ENCODE measurements at regions not wholly inside any gene's neighbourhood (a gene's known extent, or its start where the extent isn't known, plus 50 kb on each side); places are given as distances from the start of the nearest gene placed in this dataset.

DNA sequence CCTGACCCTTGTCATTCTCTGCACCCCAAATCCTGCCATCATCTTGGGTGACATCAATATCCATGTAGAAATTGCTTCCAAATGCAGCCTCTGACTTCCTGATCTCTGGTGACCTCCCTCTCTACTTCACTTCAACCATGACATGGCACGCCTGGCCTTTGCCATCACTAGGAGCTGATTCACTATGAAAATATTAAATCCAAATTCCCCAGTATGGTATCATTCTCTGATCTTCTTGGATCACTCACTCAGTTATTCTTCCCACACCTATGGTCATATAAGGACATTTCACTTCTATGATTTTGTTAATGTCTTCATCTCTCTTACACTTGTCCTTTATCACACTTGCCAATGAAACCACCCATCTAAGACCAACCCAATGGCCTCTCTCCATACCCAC is 73.7 kb upstream of the ODAD2 start:
- Histone ChIP-seq H3K27ac (no peak overlapping the region), H3K4me3 (no peak overlapping the region), H3K4me1 (no peaks in the 10 kb centered on the region), H3K27me3 (no peaks in the 10 kb centered on the region), H3K9me3 (no peaks in the 10 kb centered on the region), H3K36me3 (no peaks in the 10 kb centered on the region)
- ATAC-seq (ENCODE audit: low FRiP score in 2 of 2) (no peak), DNase-seq (no peak)
- no peak for TF ChIP-seq POLR2AphosphoS5 (IDR thresholded peaks at IDR 0.05)
- WGBS, 2 donors, result 86 to 95% methylated on average over 1 of the region's 1 CpG

DNA sequence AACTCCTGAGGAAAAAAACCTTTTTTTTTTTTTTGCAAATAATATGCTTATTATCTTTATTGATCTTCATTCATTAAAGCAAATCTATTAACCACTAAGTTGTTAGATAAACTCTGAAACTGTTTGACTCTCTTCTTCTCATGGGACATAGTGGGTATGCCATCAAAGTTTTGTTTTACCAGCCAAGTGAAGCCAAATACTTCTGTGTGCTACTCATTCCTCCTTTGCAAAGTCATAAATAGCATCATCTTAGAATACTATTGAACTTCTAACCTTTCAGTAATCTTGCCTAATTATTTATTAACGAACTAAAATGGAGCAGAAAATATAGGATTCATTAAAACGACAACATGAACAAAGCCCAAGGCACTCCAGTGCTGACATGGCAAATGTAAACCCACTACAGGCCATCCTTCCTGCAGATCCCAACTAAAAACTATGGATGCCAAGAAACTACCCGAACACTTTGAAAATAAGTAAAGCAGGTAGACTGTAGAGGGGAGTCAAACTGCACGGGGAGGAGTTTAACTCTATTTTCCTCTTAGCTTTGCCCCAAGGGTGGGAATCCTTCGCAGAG is 61.2 kb upstream of the ODAD2 start:
- Histone ChIP-seq H3K27ac (no peak overlapping the region), H3K4me1 (no peaks in the 10 kb centered on the region), H3K9me3 (no peaks in the 10 kb centered on the region), H3K4me3 (no peak overlapping the region), H3K27me3 (no peaks in the 10 kb centered on the region), H3K36me3 (peaks cover 0 to 6% (median 5%) of the 10 kb centered on the region in 4 donors)
- no peak for DNase-seq
- TF ChIP-seq EP300 (IDR thresholded peaks at IDR 0.05), result no peak
- no peak for TF ChIP-seq POLR2AphosphoS5 (IDR thresholded peaks at IDR 0.05)
- TF ChIP-seq, protein P1, sequence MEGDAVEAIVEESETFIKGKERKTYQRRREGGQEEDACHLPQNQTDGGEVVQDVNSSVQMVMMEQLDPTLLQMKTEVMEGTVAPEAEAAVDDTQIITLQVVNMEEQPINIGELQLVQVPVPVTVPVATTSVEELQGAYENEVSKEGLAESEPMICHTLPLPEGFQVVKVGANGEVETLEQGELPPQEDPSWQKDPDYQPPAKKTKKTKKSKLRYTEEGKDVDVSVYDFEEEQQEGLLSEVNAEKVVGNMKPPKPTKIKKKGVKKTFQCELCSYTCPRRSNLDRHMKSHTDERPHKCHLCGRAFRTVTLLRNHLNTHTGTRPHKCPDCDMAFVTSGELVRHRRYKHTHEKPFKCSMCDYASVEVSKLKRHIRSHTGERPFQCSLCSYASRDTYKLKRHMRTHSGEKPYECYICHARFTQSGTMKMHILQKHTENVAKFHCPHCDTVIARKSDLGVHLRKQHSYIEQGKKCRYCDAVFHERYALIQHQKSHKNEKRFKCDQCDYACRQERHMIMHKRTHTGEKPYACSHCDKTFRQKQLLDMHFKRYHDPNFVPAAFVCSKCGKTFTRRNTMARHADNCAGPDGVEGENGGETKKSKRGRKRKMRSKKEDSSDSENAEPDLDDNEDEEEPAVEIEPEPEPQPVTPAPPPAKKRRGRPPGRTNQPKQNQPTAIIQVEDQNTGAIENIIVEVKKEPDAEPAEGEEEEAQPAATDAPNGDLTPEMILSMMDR (IDR thresholded peaks at IDR 0.05), result no peak
- TF ChIP-seq POLR2A (IDR thresholded peaks at IDR 0.05), result no peak
- ATAC-seq (ENCODE audit: low FRiP score in 2 of 2), result no peak
- WGBS, 2 donors, result 74 to 90% methylated on average over 5 of the region's 5 CpGs

DNA sequence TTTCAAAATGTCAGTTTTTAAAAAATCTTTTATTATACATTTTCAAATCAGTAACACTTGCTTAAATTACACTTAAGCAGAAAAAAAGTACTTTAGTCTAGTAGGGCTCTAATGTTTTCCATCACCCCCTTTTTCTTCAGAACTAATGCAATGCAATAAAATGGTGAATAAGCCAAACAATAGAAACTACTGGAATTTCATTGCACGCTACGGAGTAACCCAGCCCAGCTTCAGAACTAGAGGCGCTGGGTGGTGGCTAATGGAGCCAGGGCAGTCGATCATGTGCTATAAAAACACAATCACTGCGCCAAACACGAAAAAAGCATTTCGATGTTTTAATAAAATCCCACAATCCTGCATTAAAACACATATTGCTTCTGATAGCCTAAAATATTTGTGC is 59.9 kb upstream of the ODAD2 start:
- no peaks in the 10 kb centered on the region for H3K9me3 ChIP-seq
- H3K4me1 ChIP-seq, result no peaks in the 10 kb centered on the region
- H3K4me3 ChIP-seq, result no peak overlapping the region
- no peak for DNase-seq
- TF ChIP-seq, protein P1 (IDR thresholded peaks at IDR 0.05), result no peak
- TF ChIP-seq POLR2AphosphoS5 (IDR thresholded peaks at IDR 0.05) (no peak), EP300 (IDR thresholded peaks at IDR 0.05) (no peak), POLR2A (IDR thresholded peaks at IDR 0.05) (no peak)
- WGBS, 2 donors, result 93 to 97% methylated on average over 7 of the region's 7 CpGs
- H3K27ac ChIP-seq, result no peak overlapping the region
- H3K27me3 ChIP-seq, result no peaks in the 10 kb centered on the region
- ATAC-seq (ENCODE audit: low FRiP score in 2 of 2), result no peak
- peaks cover 0 to 6% (median 5%) of the 10 kb centered on the region in 4 donors for H3K36me3 ChIP-seq

DNA sequence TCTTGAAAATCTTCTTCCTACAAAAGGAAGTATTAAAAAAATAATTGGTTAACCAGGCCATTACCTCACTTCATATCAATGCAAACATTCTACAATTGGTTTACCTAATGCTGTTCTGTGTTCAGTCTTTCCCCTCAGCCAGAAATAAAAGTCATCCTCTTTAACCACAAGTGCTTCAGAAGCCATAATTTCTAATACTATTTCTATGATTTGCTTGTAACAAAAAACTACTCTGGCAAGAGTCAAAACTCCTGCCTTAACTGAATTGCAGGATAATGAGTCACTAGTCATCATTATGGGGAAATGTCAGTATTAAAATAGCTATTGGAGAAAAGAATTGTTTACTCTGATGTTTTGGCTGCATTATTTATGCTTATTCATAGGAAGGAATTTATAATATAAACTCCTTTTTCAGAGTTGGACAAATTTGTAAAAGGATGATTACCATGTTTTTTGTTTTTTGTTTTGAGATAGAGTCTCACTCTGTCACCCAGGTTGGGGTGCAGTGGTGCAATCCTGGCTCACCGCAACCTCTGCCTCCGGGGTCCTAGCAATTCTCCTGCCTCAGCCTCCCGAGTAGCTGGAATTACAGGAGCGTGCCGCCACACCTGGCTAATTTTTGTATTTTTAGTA is 55.5 kb upstream of the ODAD2 start:
- Histone ChIP-seq H3K27me3 (no peaks in the 10 kb centered on the region), H3K27ac (peak overlapping the region in 1 of 4 donors; percentile 23), H3K4me1 (no peaks in the 10 kb centered on the region), H3K9me3 (no peaks in the 10 kb centered on the region), H3K36me3 (peaks cover 0 to 6% (median 5%) of the 10 kb centered on the region in 4 donors), H3K4me3 (no peak overlapping the region)
- DNase-seq, result no peak
- TF ChIP-seq POLR2A (IDR thresholded peaks at IDR 0.05), result no peak
- no peak for TF ChIP-seq EP300 (IDR thresholded peaks at IDR 0.05)
- no peak for TF ChIP-seq POLR2AphosphoS5 (IDR thresholded peaks at IDR 0.05)
- TF ChIP-seq, protein P1 (IDR thresholded peaks at IDR 0.05), result no peak
- ATAC-seq (ENCODE audit: low FRiP score in 2 of 2), result peak in 1 of 2 donors; percentile 68
- 81 to 83% methylated on average over 5 of the region's 5 CpGs for WGBS, 2 donors

DNA sequence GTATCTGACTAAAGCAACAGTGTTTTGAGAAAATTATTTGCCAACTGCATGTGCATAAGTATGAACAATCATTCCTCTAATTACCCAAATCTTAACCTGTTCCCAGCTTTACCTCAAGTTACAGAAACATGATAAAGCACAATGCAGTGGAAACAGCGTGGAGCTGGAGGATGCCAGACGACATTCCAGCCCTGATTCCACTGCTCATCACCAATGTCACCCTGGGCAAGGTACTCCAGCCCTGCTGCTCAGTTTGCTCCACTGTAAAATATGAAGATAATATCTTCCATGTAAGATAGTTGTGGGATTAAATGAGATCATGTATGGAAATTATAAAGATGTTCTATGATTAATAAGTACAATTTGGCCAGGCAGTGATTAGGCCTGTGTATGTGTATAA is 50.4 kb upstream of the ODAD2 start:
- WGBS, 2 donors, result 88 to 92% methylated on average over 2 of the region's 2 CpGs
- Histone ChIP-seq H3K4me3 (no peak overlapping the region), H3K4me1 (no peaks in the 10 kb centered on the region), H3K9me3 (no peaks in the 10 kb centered on the region), H3K27ac (no peak overlapping the region), H3K27me3 (no peaks in the 10 kb centered on the region), H3K36me3 (no peaks in the 10 kb centered on the region)
- DNase-seq, result no peak
- ATAC-seq (ENCODE audit: low FRiP score in 2 of 2), result no peak
- TF ChIP-seq EP300 (IDR thresholded peaks at IDR 0.05) (no peak), POLR2A (IDR thresholded peaks at IDR 0.05) (no peak), POLR2AphosphoS5 (IDR thresholded peaks at IDR 0.05) (no peak)
- TF ChIP-seq, protein P1 (IDR thresholded peaks at IDR 0.05), result no peak

All from upper lobe of left lung (tissue), 6 donors.